ENCODE measurements at regions not wholly inside any gene's neighbourhood (a gene's known extent, or its start where the extent isn't known, plus 50 kb on each side); places are given as distances from the start of the nearest gene placed in this dataset.
A peak's percentile ranks its signal among the peaks of the same experiment; 100 is the strongest.

DNA sequence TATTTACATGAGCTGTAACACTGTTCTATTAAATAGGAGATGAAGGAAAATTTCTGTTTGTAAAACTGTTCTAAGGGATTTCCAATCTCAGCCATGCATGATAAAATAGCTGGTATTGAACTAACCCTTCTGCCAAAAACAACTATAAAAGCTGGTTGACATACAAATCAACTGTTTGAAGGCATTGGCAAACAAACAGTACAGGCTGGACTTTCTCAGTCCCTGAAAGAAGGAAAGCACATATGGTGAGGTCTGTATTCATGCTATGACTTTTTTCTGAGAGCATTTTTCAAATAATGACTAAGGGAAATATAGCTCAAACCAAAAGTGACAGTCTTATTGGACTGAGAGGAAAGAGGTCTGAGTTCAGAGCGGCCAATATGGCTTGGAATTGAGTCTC is 117.0 kb upstream of the CCDC54 start:
- H3K27ac Mint-ChIP-seq: no peak overlapping the region
- no peak for TF ChIP-seq CTCF (IDR thresholded peaks at IDR 0.05; ENCODE audit: unreplicated experiment in 3 of 3)

GRCh38 chr3:107263269-107264021 is 113.8 kb upstream of the CCDC54 start:
- Mint-ChIP-seq H3K9me3 (no peaks in the 10 kb centered on the region), H3K4me3 (no peak overlapping the region), H3K27me3 (ENCODE audit: low read depth) (no peaks in the 10 kb centered on the region), H3K27ac (peak overlapping the region in 2 of 3 experiments; percentile 43 to 58), H3K4me1 (peaks cover 31% of the 10 kb centered on the region), H3K36me3 (ENCODE audit: low read depth) (no peaks in the 10 kb centered on the region)
- no peak for TF ChIP-seq CTCF (IDR thresholded peaks at IDR 0.05; ENCODE audit: unreplicated experiment in 3 of 3)

More for the DNA sequence above, 117.0 kb upstream of the CCDC54 start:
- H3K4me1 Mint-ChIP-seq: peaks cover 30% of the 10 kb centered on the region
- no peaks in the 10 kb centered on the region for H3K36me3 Mint-ChIP-seq (ENCODE audit: low read depth)
- no peaks in the 10 kb centered on the region for H3K27me3 Mint-ChIP-seq (ENCODE audit: low read depth)
- H3K9me3 Mint-ChIP-seq: no peaks in the 10 kb centered on the region
- no peak overlapping the region for H3K4me3 Mint-ChIP-seq

- Mint-ChIP-seq H3K27me3 (ENCODE audit: low read depth) (no peaks in the 10 kb centered on the region), H3K36me3 (ENCODE audit: low read depth) (no peaks in the 10 kb centered on the region), H3K9me3 (no peaks in the 10 kb centered on the region)
These were observed 112.4 kb upstream of the CCDC54 start for GRCh38 chr3:107264888-107265287.

GRCh38 chr3:107265526-107265925 is 111.7 kb upstream of the CCDC54 start:
- Mint-ChIP-seq H3K4me3 (no peak overlapping the region), H3K4me1 (peaks cover 26% of the 10 kb centered on the region), H3K36me3 (ENCODE audit: low read depth) (no peaks in the 10 kb centered on the region), H3K9me3 (no peaks in the 10 kb centered on the region), H3K27ac (no peak overlapping the region), H3K27me3 (ENCODE audit: low read depth) (no peaks in the 10 kb centered on the region)
- no peak for TF ChIP-seq CTCF (IDR thresholded peaks at IDR 0.05; ENCODE audit: unreplicated experiment in 3 of 3)

More at GRCh38 chr3:107264888-107265287, 112.4 kb upstream of the CCDC54 start:
- Mint-ChIP-seq H3K4me3 (no peak overlapping the region), H3K27ac (peak overlapping the region in 1 of 3 experiments; percentile 22), H3K4me1 (peaks cover 31% of the 10 kb centered on the region)
- no peak for TF ChIP-seq CTCF (IDR thresholded peaks at IDR 0.05; ENCODE audit: unreplicated experiment in 3 of 3)

DNA sequence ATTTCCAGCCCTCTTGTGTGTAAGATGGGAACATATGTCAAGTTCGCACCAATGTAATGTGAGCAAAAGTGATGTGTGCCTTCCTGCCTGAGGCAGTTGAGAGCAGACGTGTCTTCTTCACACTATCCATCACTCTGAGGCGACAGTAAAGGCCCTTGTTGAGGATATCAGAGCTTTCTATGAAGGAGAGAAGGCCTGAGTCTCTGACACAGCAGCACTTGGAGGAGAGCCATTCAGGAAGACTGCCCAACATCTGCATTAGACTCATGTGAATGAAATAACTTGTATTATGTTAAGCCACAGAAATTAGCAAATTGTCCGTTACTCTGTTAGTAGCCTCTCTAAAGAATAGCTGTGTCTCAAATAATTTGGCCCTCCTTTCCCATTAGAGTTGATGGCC is 108.8 kb upstream of the CCDC54 start:
- peaks cover 32% of the 10 kb centered on the region for H3K4me1 Mint-ChIP-seq
- H3K27ac Mint-ChIP-seq: no peak overlapping the region
- H3K36me3 Mint-ChIP-seq (ENCODE audit: low read depth): no peaks in the 10 kb centered on the region
- no peaks in the 10 kb centered on the region for H3K27me3 Mint-ChIP-seq (ENCODE audit: low read depth)
- no peaks in the 10 kb centered on the region for H3K9me3 Mint-ChIP-seq
- no peak for TF ChIP-seq CTCF (IDR thresholded peaks at IDR 0.05; ENCODE audit: unreplicated experiment in 3 of 3)
- H3K4me3 Mint-ChIP-seq: no peak overlapping the region

DNA sequence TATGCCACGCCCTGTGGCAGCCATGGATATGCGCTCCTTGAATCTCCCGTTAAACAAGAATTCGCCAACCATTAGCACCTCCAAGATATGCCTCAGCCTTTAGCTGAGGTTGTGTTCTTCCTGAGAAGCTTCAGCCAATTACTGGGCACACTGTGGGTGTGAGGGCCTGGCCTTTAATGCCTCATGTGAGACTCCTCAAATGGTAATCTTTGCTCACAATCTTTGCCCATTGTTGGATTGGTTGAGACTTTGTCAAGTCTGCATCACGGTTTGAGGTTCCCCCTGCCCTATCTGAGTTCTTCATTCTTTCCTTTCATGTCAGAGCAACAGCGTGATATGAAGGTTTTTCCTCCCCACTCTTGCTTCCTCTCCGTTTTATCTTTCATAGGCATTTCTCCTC is 108.1 kb upstream of the CCDC54 start:
- H3K4me1 Mint-ChIP-seq: peaks cover 25% of the 10 kb centered on the region
- H3K27me3 Mint-ChIP-seq (ENCODE audit: low read depth): no peaks in the 10 kb centered on the region
- no peaks in the 10 kb centered on the region for H3K9me3 Mint-ChIP-seq
- no peak for TF ChIP-seq CTCF (IDR thresholded peaks at IDR 0.05; ENCODE audit: unreplicated experiment in 3 of 3)
- no peak overlapping the region for H3K4me3 Mint-ChIP-seq
- no peaks in the 10 kb centered on the region for H3K36me3 Mint-ChIP-seq (ENCODE audit: low read depth)
- H3K27ac Mint-ChIP-seq: no peak overlapping the region
